HepG2 (cell line): ENCODE measurements at regions not wholly inside any gene's neighbourhood (a gene's known extent, or its start where the extent isn't known, plus 50 kb on each side); places are given as distances from the start of the nearest gene placed in this dataset.

ENCODE experiments used
- KLF12 ChIP-seq: sonication (generic); formaldehyde crosslinking; IDR thresholded peaks from 2 replicates; pipeline ENCODE4 v1.4.0; 2020; ENCODE audit warnings: missing genetic modification reagents, borderline replicate concordance
- MAFK ChIP-seq, 2 experiments: IDR thresholded peaks in 1 of 2; conservative IDR thresholded peaks in 1 of 2; 2 replicates each; pipeline ENCODE4 v1.6.1; 2011; ENCODE audit warnings: improper control_type of control experiment in 2 of 2, low read length in 2 of 2
- RFX1 ChIP-seq: fragments of 450-650 bp; IDR thresholded peaks from 2 replicates; pipeline ENCODE4 v1.6.1; 2017
- SRSF4 ChIP-seq: fragments of 200-400 bp; formaldehyde crosslinking; IDR thresholded peaks from one replicate; pipeline ENCODE4 v1.6.1; 2018; ENCODE audit warnings: mild to moderate bottlenecking, low read depth, low read length, moderate library complexity; ENCODE audit not compliant: poor library complexity, severe bottlenecking
- THRA ChIP-seq: sonication (generic); formaldehyde crosslinking; IDR thresholded peaks from 2 replicates; pipeline ENCODE4 v1.4.0; 2020; ENCODE audit warnings: missing genetic modification reagents, borderline replicate concordance
- TOPORS ChIP-seq: sonication (generic); formaldehyde crosslinking; IDR thresholded peaks from 2 replicates; pipeline ENCODE4 v1.8.0; 2023; ENCODE audit warnings: mild to moderate bottlenecking, missing genetic modification reagents
- ZBTB14 ChIP-seq: sonication (generic); formaldehyde crosslinking; IDR thresholded peaks from 2 replicates; pipeline ENCODE4 v1.4.0; 2020; ENCODE audit warnings: missing genetic modification reagents
- ZFP1 ChIP-seq: IDR thresholded peaks from 2 replicates; pipeline ENCODE4 v1.6.1; 2016
- TF ChIP-seq, protein P1 (sequence below): sonication (generic); formaldehyde crosslinking; IDR thresholded peaks from 2 replicates; pipeline ENCODE4 v1.9.0; 2021; ENCODE audit warnings: mild to moderate bottlenecking, missing genetic modification reagents
- TF ChIP-seq, protein P2 (sequence below): IDR thresholded peaks from 2 replicates; pipeline ENCODE4 v1.4.0; 2020; ENCODE audit warnings: mild to moderate bottlenecking, missing genetic modification reagents
- TF ChIP-seq, protein P3 (sequence below): sonication (generic); formaldehyde crosslinking; conservative IDR thresholded peaks from 2 replicates; pipeline ENCODE4 v1.8.0; 2022; ENCODE audit warnings: missing genetic modification reagents

GRCh38 chr5:53392073-53392472 is 88.4 kb upstream of the FST start (continued):
- TF ChIP-seq, protein P1, sequence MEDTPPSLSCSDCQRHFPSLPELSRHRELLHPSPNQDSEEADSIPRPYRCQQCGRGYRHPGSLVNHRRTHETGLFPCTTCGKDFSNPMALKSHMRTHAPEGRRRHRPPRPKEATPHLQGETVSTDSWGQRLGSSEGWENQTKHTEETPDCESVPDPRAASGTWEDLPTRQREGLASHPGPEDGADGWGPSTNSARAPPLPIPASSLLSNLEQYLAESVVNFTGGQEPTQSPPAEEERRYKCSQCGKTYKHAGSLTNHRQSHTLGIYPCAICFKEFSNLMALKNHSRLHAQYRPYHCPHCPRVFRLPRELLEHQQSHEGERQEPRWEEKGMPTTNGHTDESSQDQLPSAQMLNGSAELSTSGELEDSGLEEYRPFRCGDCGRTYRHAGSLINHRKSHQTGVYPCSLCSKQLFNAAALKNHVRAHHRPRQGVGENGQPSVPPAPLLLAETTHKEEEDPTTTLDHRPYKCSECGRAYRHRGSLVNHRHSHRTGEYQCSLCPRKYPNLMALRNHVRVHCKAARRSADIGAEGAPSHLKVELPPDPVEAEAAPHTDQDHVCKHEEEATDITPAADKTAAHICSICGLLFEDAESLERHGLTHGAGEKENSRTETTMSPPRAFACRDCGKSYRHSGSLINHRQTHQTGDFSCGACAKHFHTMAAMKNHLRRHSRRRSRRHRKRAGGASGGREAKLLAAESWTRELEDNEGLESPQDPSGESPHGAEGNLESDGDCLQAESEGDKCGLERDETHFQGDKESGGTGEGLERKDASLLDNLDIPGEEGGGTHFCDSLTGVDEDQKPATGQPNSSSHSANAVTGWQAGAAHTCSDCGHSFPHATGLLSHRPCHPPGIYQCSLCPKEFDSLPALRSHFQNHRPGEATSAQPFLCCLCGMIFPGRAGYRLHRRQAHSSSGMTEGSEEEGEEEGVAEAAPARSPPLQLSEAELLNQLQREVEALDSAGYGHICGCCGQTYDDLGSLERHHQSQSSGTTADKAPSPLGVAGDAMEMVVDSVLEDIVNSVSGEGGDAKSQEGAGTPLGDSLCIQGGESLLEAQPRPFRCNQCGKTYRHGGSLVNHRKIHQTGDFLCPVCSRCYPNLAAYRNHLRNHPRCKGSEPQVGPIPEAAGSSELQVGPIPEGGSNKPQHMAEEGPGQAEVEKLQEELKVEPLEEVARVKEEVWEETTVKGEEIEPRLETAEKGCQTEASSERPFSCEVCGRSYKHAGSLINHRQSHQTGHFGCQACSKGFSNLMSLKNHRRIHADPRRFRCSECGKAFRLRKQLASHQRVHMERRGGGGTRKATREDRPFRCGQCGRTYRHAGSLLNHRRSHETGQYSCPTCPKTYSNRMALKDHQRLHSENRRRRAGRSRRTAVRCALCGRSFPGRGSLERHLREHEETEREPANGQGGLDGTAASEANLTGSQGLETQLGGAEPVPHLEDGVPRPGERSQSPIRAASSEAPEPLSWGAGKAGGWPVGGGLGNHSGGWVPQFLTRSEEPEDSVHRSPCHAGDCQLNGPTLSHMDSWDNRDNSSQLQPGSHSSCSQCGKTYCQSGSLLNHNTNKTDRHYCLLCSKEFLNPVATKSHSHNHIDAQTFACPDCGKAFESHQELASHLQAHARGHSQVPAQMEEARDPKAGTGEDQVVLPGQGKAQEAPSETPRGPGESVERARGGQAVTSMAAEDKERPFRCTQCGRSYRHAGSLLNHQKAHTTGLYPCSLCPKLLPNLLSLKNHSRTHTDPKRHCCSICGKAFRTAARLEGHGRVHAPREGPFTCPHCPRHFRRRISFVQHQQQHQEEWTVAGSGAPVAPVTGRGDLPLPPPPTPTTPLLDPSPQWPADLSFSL (CRISPR knock-in tag), result no peak
- TF ChIP-seq KLF12 (CRISPR knock-in tag), result no peak
- no peak for TF ChIP-seq ZFP1 (CRISPR knock-in tag)
- no peak for TF ChIP-seq THRA
- TF ChIP-seq, protein P2, sequence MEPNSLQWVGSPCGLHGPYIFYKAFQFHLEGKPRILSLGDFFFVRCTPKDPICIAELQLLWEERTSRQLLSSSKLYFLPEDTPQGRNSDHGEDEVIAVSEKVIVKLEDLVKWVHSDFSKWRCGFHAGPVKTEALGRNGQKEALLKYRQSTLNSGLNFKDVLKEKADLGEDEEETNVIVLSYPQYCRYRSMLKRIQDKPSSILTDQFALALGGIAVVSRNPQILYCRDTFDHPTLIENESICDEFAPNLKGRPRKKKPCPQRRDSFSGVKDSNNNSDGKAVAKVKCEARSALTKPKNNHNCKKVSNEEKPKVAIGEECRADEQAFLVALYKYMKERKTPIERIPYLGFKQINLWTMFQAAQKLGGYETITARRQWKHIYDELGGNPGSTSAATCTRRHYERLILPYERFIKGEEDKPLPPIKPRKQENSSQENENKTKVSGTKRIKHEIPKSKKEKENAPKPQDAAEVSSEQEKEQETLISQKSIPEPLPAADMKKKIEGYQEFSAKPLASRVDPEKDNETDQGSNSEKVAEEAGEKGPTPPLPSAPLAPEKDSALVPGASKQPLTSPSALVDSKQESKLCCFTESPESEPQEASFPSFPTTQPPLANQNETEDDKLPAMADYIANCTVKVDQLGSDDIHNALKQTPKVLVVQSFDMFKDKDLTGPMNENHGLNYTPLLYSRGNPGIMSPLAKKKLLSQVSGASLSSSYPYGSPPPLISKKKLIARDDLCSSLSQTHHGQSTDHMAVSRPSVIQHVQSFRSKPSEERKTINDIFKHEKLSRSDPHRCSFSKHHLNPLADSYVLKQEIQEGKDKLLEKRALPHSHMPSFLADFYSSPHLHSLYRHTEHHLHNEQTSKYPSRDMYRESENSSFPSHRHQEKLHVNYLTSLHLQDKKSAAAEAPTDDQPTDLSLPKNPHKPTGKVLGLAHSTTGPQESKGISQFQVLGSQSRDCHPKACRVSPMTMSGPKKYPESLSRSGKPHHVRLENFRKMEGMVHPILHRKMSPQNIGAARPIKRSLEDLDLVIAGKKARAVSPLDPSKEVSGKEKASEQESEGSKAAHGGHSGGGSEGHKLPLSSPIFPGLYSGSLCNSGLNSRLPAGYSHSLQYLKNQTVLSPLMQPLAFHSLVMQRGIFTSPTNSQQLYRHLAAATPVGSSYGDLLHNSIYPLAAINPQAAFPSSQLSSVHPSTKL, result no peak
- TF ChIP-seq ZBTB14 (CRISPR knock-in tag), result no peak
- TF ChIP-seq TOPORS (CRISPR knock-in tag), result no peak
- no peak for TF ChIP-seq RFX1
- no peak for TF ChIP-seq SRSF4
- no peak for TF ChIP-seq MAFK (conservative IDR thresholded peaks at IDR 0.05 in 1 of 2, IDR thresholded peaks at IDR 0.05 in 1 of 2; ENCODE audit: low read length in 2 of 2)
- TF ChIP-seq, protein P3, sequence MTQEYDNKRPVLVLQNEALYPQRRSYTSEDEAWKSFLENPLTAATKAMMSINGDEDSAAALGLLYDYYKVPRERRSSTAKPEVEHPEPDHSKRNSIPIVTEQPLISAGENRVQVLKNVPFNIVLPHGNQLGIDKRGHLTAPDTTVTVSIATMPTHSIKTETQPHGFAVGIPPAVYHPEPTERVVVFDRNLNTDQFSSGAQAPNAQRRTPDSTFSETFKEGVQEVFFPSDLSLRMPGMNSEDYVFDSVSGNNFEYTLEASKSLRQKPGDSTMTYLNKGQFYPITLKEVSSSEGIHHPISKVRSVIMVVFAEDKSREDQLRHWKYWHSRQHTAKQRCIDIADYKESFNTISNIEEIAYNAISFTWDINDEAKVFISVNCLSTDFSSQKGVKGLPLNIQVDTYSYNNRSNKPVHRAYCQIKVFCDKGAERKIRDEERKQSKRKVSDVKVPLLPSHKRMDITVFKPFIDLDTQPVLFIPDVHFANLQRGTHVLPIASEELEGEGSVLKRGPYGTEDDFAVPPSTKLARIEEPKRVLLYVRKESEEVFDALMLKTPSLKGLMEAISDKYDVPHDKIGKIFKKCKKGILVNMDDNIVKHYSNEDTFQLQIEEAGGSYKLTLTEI, result no peak
